ENCODE measurements at regions not wholly inside any gene's neighbourhood (a gene's known extent, or its start where the extent isn't known, plus 50 kb on each side); places are given as distances from the start of the nearest gene placed in this dataset.

GRCh38 chr1:48048980-48049379, 51.8 kb upstream of the TRABD2B start:
- no peak for DNase-seq (ENCODE audit: insufficient read length)
- FAIRE-seq = no peak

GRCh38 chr1:48048064-48048463, 50.9 kb upstream of the TRABD2B start:
- TF ChIP-seq POLR2A (IDR thresholded peaks at IDR 0.05; ENCODE audit: low read depth, low read length) (no peak), TAF1 (IDR thresholded peaks at IDR 0.05; ENCODE audit: borderline replicate concordance, low read depth, low read length) (no peak), POLR2AphosphoS5 (IDR thresholded peaks at IDR 0.05; ENCODE audit: low read depth, low read length) (no peak)
- no peak for FAIRE-seq
- no peak for DNase-seq (ENCODE audit: insufficient read length)

More at GRCh38 chr1:48048980-48049379, 51.8 kb upstream of the TRABD2B start:
- no peak for TF ChIP-seq POLR2AphosphoS5 (IDR thresholded peaks at IDR 0.05; ENCODE audit: low read depth, low read length)
- TF ChIP-seq TAF1 (IDR thresholded peaks at IDR 0.05; ENCODE audit: borderline replicate concordance, low read depth, low read length) = no peak
- TF ChIP-seq POLR2A (IDR thresholded peaks at IDR 0.05; ENCODE audit: low read depth, low read length) = no peak

GRCh38 chr1:48047116-48047515, 49.9 kb upstream of the TRABD2B start:
- DNase-seq (ENCODE audit: insufficient read length) (no peak), FAIRE-seq (no peak)
- no peak for TF ChIP-seq POLR2AphosphoS5 (IDR thresholded peaks at IDR 0.05; ENCODE audit: low read depth, low read length)

Measured in GM12892 (cell line).